ENCODE measurements at regions not wholly inside any gene's neighbourhood (a gene's known extent, or its start where the extent isn't known, plus 50 kb on each side); places are given as distances from the start of the nearest gene placed in this dataset.

GRCh38 chr2:37869304-37869703 is 55.8 kb upstream of the RMDN2 start:
- TF ChIP-seq POLR2AphosphoS5 (IDR thresholded peaks at IDR 0.05; ENCODE audit: insufficient read depth in 1 of 2, low read depth in 1 of 2), result no peak
- TF ChIP-seq CTCF (IDR thresholded peaks at IDR 0.05), result no peak
- TF ChIP-seq POLR2A (IDR thresholded peaks at IDR 0.05), result no peak

Data from vagina (tissue), 2 donors.